HG02970 (cell line): ENCODE measurements at regions not wholly inside any gene's neighbourhood (a gene's known extent, or its start where the extent isn't known, plus 50 kb on each side); places are given as distances from the start of the nearest gene placed in this dataset.

ENCODE experiments used
- ATAC-seq: cut with Tn5 transposase; IDR thresholded peaks from one replicate; pipeline ENCODE4 v1.9.1; 2021; ENCODE audit warnings: mild to moderate bottlenecking, moderate library complexity, moderate number of reproducible peaks; ENCODE audit not compliant: unreplicated experiment, low FRiP score

- no peak for ATAC-seq
Observed at GRCh38 chr2:862355-862687, 88.3 kb upstream of the SNTG2 start.

DNA sequence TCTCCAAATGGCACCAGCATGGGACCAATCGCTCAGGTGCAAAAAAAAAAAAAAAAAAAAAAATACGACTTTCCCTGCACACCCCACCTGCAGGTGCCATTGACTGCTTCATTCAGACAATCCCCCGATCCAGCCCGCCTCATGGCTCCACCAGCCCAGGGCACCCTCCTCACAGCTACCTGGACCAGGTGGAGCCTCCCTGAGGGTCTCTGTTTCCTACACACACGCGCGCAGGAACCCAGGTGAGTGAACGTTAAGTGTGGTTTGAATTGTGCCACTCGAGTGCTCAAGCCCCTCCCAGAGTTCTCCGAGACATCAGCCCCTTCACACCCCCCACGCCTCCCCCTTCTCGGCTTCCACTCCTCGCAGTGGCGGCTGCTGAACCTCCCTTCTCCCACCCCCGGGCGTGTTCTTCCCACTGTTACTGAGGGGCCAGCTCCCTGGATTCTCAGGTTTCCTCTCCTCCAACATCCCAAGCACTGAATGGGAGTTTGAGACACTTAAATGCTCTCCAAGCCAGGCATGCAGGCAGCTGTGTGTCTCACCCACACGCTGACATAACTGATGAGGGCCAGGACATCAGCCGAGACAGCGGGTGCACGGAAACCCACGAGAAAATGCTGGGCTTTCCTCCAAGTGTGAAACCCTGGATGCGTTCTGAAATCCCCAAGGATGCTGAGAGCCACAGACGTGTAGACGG is 88.8 kb upstream of the SNTG2 start:
- no peak for ATAC-seq

GRCh38 chr2:860259-860855 is 90.3 kb upstream of the SNTG2 start:
- ATAC-seq = no peak

GRCh38 chr2:858646-859045 is 92.0 kb upstream of the SNTG2 start:
- ATAC-seq = no peak

- no peak for ATAC-seq
Observed at GRCh38 chr2:857937-858336, 92.7 kb upstream of the SNTG2 start.

GRCh38 chr2:857081-857480 is 93.6 kb upstream of the SNTG2 start:
- no peak for ATAC-seq

DNA sequence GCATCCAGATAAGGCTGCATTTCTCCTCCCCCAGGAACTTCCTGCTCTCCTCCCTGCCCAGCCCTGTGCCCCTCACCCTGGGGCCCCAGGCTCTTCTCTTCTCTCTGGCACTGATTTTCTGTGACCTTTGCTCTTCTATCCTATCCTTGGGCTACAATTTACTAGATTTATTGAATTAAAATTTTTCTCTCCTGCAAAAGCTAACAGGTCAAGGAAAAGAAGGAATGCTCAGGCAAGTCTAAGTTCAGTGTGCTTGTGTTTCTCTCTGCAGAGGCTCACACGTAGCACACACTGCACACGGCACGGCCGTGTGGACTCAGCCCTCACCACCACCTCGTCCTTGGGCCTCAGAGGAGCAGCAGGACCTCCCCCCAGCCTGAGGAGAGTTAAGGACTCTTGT is 94.2 kb upstream of the SNTG2 start:
- no peak for ATAC-seq

GRCh38 chr2:856041-856440 is 94.6 kb upstream of the SNTG2 start:
- ATAC-seq = no peak

DNA sequence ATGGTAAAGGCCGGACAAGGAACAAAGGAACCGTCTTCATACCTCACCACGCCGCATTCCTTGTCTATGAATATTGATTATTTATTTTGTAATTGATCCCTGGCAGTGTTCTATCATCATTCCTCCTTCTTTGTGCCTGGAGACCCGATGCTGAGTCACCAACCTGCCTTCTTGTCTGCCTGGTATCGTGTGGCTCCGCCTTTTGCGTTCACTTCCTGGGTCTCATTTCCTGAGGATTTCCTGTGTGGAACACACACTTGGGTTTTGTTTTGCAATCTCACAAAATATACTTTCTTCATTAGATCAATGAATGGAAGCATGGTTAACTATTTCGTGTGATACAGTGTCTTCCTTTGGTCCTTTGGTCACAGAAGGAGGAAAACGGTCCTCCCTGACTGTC is 95.5 kb upstream of the SNTG2 start:
- ATAC-seq = no peak

DNA sequence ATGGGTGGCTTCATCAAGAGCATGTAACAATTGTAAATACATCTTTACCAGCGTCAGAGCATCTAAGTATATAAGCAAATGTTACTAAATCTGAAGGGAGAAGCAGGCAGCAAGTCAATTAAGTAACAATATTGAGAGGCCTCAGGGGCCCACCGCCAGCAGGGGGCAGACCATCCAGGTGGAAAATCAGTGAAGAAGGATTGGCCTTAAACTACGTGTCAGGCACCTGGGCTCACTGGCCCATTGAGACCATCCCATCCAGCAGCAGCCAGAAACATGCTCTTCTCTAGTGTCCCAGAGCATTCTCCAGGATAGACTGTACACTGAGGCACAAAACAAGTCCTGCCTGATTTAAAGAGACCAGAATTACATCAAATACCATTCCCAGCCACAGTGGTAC is 96.2 kb upstream of the SNTG2 start:
- ATAC-seq = no peak

GRCh38 chr2:853203-853870 is 97.3 kb upstream of the SNTG2 start:
- ATAC-seq = no peak

DNA sequence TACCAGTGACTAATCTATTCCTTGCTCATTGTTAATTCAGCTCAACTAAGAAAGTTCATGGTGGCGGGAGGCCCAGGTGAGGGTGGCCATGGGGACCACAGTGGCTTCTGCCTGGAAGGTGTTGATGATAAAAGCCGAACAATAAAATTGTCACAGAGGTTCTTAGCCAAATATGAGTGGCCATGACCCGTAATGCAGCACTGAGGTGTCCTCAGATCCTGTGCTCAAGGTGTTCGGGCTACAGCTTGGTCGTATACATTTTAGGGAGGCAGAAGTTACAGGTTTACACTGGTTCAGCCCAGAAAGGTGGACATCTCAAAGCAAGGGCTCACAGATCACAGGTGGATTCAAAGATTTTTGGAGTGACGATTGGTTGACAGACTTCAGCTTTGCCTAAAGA is 98.5 kb upstream of the SNTG2 start:
- ATAC-seq = no peak

- no peak for ATAC-seq
Observed at GRCh38 chr2:851680-852079, 99.0 kb upstream of the SNTG2 start.

GRCh38 chr2:851078-851477 is 99.6 kb upstream of the SNTG2 start:
- ATAC-seq = no peak

DNA sequence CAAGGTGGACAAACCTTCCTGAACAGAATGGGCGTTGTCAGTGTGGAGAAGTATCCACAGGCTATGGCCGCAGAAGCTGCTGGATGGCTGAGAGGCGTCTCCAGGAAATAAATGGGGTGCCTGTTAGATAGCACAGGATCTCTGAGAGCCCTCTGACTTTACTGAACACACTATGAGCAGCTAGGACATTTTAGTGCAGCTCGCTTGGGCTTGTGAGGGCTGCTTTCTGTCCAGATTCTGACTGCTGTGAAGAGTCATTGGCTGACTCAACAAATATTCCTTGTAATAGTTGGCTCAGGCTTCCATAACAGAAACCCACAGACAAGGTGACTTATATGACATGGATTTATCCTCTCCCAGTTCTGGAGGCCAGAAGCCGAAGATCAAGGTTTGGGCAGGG is 100.2 kb upstream of the SNTG2 start:
- no peak for ATAC-seq

GRCh38 chr2:848099-848498 is 102.5 kb upstream of the SNTG2 start:
- no peak for ATAC-seq

GRCh38 chr2:847669-848068 is 103.0 kb upstream of the SNTG2 start:
- no peak for ATAC-seq

DNA sequence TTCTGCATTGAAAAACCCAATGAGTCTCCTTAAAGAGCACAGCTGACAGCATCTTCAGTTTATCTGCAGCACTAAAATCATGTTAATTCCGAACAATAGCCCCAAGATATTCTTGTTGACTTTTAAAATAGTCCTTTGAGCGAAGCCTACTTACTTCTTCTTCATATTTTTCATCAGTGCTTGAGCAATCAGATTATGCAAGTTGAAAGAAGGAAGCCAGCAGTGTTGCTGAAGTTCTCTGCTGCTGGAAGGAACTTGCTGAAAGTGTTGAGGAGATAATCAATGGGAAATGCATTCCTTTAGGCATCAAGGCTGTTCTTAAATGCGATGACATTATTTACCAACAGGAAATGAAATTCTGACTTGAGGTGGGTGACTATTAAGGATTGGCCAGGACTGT is 105.9 kb upstream of the SNTG2 start:
- ATAC-seq = no peak

DNA sequence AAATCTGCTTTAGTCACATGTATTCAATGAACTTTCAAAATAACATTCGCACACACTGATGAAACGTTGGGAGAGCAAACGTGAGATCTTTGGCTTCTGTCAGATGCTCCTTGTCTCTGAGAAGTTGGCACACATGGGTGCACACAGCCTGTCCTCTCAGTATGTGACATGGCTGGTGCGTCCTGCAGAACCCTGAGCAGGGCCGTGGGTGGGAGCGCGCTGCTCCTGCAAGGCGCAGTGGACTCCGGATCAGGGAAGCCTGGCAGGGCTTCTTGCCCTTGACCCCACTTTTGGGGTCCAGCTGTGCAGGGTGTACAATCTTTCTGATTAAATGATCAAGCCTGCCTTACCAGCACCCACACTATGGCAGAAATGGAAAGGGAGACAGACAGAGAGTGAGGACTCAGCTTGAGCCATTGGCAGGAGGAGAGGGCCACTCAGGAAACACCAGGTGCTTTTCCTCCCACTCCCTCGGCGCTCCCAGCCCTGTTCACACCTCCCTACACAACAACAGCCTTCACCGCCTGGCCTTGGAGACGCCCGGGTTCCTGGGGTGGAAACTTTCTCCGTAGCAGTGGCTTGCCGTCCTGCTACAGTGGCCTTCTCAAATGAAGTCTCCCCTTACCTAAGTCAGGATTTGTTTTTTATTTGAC is 108.4 kb upstream of the SNTG2 start:
- no peak for ATAC-seq

- ATAC-seq = no peak
Observed at GRCh38 chr2:841036-841435, 109.6 kb upstream of the SNTG2 start.

DNA sequence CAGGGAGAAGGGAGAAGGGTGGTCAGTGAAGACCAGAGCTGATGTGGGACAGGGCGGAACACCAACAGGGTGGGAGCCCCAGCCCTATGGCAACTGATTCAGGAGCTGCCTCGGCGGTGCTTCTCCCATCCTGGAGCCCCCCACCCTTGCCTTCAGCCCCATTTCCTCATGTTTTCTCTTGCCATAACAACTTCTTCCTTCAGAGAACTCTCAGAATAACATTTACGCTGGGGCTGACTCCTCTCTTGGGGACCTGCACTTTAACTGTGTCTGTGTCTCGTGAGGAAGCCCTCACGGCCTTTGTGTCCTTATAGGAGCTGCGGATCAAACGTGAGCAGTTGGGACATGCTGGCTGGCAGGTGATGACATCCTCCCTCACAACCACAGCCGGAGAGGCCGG is 116.4 kb upstream of the SNTG2 start:
- ATAC-seq = no peak

GRCh38 chr2:833180-833579 is 117.5 kb upstream of the SNTG2 start:
- no peak for ATAC-seq
